Activated CD4-positive, alpha-beta T cell treated with anti-CD3 and anti-CD28 coated beads, Interleukin-2, Interleukin-4, amounts not matched to agents 100 ng/mL and 50 ng/mL, durations not matched to agents 16 hours and 8 hours (primary cell): ENCODE measurements at regions not wholly inside any gene's neighbourhood (a gene's known extent, or its start where the extent isn't known, plus 50 kb on each side); places are given as distances from the start of the nearest gene placed in this dataset.

Source experiments
- DNase-seq: peaks from one replicate; pipeline ENCODE4 v3.0.0-alpha.2; 2020; ENCODE audit warnings: low spot score

DNA sequence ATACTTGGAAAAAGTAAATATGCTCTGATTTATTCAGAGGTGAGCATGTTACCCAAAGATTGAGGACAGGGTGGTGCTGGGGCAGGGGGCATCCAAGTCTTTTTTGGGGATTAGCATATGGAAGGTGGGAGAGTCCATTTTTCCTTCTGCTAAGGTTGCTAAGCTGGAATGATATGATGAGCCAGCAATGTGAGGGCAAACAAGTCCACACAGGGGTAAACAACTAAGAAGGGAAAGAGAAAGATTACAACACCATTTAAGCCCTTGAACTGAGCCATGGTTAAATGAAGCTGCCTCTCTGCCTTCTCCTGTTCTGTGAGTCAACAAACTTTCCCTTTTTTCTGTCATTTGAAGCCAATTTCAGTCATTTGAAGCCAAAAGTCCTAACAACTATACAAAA is 89.0 kb downstream of the RPL22L1 start:
- DNase-seq: no peak

DNA sequence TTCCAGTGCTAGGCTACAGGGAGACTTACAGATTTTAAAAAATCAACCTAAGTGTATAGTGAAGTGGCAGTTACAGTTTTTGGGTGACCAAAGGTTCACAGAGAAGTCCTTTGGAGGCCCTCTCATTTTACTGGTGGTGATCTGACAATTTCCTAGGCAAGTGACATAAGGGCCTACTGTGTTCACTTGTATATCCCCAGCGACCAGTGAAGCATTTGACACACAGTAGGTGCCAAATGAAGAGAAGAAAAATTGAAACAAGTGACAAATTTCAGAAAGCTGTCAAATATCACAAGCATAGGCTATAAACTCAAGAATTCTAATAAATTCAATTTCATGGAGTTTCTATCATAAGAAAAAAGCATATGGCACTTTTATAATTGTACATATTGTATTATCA is 89.5 kb downstream of the RPL22L1 start:
- DNase-seq: no peak

DNA sequence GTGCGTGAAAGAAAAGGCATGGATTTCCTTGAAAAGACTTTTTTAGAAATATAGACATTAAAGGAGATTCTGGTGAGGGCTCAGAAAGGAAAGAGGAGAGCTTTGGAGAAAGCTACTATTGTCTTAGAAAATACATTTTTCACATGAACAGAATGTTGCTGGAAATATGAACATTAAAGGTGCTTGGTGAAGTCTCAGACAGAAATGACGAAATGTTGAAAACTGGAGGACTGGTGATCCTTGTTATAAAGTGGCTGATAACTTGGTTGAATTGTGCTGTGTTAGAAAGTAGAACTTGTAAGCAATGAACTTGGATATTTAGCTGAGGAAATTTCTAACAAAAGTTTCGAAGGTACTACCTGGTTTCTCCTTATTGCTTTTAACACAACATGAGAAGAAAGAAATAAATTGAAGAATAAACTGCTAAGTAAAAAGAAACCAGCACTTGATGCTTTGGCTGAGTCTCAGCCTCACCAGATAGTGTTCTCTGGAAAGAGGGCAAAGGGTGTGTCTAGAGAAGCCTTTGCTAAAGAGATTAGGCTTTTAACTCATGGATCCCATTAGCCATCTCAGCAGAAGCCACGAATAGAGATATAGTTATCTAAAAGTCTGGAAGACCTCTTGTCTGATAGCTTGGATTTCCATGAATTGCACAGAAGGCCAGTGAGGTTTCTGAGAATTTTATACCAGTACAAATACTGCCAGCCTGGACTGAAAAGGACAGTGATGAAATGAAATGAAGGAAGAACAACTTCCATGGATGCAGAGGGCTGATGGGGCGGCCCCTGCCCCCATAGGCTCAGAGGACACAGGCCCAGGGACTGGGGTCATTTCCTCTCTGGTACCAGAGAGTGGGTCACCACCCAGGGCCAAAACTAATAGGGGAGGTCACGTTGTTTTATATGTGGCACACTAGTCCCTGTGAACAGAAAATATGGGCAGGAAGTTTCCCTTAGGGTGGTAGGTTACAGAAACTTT is 91.5 kb downstream of the RPL22L1 start:
- DNase-seq: no peak

DNA sequence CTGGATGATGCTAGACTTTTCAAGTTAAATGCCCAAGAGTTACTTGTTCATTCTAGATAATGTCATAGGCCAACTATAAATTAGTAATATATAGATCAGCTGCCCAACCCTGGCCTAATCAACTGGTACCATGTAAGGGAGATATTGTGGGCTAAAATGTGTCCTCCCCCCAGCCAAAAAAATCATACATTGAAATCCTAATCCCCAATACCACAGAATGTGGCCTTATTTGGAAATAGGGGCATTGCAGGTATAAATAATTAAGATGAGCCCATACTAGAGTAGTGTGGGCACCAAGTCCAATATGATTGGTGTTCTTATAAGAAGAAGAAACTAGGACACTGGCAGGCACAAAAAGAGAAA is 92.5 kb downstream of the RPL22L1 start:
- DNase-seq: no peak

DNA sequence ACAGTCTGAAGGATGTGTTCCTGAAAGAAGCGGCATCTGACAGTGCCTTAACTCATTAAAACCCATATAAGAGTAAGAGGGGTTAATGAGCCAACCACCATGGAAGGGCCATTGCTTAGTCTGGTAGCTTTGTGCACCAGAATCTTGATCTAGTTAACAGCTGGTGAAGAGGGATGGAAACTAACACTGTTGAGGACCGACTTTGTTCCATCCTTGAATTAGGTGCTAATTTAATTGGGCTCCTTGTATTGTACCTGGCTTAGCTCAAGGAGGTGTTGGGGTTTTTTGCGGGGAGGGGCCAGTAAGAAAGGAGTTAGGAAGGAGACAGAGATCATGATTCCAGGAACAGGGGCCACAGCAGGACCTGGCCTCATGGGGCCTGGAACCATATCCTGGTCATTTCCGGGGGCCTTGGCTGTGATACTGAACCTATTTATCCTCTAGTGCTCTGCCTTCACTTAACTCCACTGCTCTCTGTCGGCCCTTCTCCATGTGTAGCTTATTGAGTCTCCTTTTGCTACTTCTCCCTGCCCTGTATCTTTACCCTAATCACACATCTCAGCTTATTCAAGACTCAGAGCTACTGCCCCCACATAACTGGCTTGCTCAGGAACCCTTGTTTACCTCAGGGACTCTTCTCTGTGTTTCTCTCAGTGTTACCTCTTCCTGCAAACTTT is 93.0 kb downstream of the RPL22L1 start:
- no peak for DNase-seq

DNA sequence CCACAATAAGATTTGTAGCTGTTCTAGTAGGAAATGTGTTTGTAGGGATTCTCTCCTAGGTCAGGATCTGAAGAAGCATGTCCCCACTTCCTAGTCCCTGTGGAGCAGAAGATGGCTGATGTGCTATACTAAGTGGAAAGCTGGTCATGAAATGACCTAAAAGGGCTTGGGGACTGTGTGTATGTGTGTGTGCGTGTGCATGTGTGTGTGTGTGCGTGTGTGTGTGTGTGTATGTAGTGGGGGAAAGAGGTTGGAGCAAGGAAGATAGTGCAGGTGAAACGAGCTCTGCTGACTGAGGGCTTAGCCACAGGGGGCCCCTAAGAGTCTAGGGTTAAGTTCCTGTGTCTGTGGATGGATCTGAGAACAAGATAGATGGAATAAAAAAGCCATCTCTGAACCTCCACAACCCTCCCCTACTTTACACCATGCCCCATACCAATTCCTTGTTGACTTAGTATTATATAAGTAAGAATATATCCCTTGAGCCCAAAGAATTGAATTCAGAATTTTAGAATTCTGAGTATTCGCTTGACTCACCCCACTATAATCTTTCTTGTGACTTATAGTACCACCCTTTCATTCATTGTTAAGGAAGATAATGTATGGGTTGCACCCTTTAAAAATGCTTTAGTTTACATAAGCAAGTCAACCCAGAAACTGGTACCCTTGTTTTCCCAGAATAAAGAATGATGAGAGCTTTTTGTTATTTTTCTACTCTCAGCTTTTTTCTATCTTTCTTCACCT is 96.1 kb downstream of the RPL22L1 start:
- DNase-seq: no peak

DNA sequence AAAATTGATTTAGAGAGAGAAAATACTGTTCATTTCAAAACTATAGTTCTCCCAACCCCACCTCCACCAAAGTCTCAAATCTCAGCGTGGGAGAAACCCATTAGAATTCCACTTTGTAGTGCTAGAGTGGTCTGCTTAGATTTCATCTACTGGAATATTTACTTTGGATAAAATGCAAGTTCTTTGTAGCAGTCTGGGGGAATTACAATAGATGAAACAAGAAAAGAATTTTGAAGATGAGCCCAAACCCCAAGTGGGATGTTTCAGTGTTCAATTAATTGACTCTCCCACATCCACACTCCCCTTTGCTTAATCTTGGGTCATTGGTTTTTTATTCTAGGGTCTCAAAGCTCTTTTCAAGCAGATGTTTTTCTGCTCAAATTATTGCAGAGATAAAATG is 97.8 kb downstream of the RPL22L1 start:
- DNase-seq: no peak

DNA sequence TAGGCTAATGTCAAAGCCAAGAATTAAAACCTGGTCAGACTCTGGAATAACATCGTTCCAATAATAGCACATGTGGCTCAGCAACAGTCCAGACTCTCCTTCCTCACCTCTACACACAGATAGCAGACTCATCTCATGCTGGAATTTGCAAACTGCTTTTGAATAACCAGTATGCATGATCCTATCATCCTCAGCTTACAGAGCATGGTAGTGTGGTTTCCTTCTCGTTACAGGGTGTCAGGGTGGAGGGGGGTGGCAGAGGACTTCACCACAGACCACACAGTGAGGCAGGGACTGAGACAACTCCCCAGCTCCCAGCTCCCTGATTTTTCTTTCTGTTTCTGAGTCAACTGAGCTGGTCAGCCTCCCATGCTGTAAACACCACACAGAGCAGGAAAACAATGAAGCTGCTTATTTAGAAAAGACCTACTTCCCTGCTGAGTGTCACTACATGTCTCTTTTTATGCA is 101.6 kb downstream of the RPL22L1 start:
- no peak for DNase-seq

DNA sequence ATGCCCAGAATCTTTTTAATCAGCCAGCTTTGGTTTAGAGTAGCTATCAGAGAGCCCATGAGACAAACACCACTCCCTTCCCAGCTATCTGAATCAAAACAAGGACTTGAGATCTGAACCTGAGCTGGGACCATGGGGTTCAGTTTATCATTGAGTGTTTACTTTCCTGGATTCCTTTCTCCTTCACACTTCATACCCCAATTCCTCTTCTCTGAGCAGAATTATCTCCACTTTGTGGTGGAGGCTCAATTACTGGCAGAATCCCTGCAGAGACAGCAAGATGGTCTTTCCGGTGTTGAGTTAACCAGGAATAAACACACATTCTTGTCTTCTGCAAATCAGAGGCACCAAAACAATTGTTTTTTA is 102.4 kb downstream of the RPL22L1 start:
- DNase-seq: no peak

DNA sequence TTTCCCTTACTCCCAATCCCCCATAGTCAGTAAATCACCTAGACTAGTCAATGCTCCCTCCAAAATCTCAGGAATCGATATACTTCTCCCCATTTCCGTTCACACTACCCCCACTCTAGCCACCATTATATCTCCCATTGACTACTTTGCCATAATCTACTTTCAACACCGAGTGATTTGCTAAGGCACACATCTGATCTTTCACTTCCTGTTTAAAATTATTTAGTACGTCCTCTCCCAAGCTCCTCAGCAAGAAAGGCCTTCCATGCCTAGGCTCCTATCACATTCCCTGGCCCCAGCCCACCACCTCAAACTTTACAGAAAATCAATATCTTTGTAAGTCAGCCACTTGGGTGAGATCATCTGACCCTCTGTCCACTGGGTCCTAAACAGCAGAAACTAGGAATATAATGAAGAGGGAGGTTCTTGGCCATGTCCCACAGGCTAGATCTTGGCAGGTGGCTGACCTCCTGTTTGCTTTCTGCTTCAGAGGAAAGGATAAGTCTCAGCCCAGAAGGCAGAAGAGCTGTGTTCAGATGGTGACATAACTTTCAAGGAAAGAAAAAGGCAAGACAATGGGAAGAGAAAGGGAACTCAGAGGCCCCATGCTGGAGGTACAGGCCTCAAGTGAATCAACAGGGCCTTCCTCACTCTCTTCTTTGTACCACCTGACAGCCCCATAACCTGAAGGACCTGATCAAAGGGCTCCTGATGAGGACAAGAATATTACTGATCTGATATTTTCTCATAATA is 103.0 kb downstream of the RPL22L1 start:
- no peak for DNase-seq

DNA sequence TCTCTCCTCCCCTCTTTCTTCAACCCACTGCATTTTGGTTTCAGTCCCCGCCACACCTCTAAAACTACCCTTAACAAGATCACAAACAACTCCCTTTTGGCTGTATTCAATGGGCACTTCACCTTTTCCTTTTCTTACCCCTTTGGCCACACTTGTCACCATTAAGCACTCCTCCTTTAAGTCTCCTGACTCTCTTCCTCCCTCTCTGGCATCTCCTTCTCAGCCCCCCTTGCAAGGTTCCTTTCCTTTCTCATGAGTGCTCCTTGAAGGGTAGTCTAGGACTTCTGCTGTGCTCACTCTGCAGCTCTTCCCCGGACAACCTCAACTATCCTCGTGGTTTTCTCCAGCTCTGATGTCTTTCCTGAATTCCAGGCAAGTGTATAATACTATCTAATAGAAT is 103.7 kb downstream of the RPL22L1 start:
- DNase-seq: no peak

DNA sequence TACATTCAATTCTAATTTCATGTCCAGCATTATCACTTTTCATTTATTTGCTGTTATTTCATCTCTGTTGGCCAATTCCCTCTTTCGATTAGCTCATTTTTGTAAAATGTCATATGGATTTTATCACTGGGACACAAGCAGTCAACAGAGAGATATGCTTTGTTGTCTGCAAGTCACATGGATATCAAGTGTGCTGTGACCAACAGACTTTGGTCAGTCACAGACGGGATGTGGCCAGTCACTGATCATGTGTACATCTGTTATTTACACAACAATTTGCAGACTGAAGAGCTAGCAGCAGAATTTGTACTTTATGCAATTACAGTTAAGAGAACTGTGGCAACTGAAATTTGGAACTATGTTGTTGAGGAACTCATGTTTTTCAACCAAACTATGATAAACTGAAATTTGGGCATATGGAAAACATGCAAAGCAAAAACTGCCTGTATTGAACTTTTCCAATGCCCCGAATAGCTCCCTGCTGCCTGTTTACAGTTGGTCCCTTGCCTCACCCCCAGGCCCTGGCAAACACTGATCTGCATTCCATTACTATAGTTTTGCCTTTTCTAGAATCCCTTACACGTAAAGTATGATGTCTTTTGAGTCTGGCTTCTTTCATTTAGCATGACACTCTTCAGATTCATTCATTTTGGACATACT is 104.4 kb downstream of the RPL22L1 start:
- DNase-seq: no peak

DNA sequence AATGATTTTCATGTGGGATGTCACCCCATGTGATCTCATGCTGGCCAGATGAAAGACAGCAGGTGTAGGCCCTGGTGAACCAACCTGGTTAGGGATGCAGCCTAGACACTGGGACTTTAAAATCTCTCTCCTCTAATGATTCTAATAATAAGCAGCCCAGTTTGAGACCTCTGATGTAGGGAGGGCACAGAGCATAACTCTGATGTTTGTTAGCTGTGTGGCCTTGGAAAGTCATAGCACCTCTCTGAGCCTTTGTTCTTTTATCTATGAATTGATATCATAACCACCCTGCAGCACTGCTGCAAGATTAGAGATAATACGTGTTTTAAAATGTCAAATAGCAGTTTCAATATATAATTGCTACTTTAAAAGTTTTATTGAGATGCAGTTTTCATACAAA is 106.0 kb downstream of the RPL22L1 start:
- no peak for DNase-seq

DNA sequence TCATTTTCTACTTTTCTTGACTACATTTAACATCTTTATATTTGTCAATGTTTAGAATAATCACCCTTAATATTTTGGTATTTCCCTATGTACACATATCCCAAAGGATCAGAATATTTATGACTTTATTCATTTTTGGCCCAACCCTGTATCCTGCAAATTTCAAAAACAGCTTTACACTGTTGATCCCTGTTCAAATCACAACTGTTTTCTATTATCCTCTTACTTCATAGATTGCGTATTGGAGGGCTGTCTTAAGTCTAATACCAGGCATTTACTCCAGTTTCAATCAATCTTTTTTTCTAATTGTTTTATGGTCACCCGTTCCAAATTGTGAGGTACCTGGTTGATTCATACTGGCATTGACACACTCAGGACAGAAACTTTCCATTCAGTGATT is 107.9 kb downstream of the RPL22L1 start:
- DNase-seq: no peak

DNA sequence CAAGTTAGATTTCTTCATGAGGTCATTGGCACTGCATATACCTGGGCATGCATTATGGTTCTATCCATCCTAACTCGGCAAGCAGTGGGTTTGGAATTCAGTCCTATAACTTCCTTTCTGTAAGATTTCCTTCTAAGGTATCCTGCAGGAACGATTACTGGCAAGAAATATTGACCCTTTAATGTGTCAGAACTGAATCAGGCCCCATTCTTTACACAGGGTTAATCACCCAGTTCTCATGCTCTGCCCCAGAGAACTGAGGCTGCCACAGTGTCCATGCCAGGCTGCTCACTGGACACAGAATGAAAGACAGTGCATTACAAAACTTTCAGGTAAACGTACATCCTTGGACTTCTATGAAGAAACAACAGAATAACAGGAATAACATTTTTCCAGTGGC is 108.9 kb downstream of the RPL22L1 start:
- DNase-seq: no peak

DNA sequence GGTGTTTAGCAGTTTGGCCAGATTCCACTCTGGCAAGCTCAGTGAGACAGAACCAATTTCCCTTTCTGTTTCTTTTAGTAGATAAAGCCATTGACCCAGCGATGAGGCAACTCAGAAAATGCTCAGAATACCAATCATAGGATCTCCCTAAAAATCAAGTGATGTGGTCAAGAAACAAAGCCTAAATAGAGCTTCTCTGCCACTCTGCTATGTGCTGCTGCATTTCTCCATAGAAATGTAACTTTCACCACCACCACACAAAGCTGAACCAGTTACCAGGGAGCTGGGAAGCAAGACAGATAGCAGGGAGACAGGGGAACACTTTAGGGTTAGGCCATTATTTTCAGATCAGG is 109.8 kb downstream of the RPL22L1 start:
- no peak for DNase-seq

DNA sequence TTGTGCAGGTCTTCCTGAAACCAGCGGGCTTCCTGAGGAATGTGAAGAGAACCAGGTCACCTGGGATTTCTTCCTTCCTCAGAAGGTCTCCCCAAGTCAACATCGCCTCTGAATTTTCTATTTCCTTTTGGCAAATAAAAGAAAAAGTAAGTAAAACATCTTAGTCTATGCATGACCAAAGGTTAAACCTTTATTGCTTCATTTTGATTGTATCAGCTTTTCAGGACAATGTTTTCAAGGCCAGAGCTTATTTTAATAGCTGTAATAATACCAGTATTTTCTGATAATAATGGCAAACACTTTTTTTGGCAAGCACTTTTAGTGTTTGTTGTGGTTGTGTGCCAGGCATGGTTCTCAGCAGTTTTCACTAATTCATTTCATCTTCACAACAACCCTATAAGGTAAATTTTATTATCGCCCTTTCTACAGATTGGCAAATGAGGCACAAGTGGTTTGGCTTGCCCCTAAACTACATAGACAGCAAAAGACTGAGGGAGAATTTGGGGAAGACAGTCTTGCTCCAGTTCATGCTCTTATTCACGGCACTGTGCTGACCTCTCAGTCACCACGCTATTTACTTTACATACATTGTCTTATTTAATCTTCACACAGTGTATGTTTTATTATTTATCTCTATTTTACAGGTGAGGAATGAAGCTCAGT is 110.4 kb downstream of the RPL22L1 start:
- DNase-seq: no peak

DNA sequence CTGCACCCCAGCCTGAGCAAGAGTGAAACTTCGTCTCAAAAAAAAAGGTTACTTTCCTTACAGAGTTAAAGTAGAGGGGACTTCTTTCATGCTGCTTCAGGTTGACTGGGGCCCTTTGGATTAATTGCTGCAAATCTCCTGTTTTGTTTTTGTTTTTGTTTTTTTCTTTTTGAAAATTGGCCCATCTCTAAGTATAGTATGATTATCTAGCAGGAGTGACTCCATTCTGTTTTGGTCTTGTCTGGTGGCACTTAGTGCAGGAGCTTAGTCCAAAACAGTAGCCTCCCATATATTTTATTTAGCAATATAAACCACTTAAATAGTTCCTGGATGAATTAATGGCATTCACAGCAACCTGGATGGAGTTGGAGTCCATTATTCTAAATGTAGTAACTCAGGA is 113.0 kb downstream of the RPL22L1 start:
- DNase-seq: no peak

DNA sequence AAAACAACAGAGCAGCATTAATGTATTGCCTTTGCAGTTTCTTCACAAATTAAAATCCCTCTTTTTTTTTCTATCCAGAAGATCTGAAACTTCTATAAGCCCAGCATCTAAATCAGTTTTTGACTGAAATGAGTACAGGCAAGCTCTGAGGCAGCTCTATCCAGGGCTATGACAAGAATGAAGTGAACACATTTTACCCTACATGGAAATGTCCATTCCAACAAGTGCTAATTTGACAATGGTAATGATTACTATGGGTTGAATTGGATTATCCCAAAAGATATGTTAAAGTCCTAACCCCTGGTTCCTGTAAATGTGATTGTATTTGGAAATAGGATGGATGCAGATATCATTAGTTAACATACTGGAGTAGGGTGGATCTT is 115.7 kb downstream of the RPL22L1 start:
- no peak for DNase-seq

DNA sequence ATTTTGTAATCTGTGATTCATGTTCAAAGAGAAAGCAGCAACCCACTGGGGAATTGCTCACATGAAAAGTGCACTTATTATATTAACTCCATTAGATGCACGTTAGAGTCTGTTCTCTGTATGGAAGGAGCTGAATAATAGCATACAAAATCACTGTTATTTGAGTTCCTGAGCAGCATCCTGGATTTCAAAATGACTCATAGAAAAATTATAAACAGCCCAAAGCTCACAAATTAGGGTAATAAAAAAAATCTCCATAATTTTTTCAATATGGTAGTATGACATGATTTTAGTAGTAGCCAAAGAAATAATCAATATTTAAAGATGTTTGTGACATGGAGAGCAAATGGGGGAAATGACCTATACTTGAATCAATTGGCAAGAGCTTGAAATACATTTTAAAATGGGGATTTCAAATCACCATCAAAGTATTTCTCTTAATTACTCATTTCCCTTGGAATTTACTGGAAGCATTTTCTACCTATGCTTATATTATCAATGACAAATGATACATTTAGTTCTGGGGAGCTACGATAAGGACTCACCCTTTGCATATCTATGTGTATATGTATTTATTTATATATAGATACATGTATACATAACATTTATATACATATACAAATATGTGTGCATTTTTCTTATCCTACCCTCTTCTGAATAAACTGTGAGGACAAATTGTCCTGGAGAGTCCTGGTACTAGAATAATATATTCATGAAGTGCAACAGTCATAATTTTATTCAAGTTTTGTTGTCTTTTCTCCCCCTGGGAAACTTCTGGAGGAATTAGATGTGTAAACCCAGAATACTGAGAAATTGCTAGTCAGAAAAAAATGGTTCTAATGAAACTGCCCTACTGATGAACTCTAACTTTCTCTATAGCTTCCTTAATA is 116.3 kb downstream of the RPL22L1 start:
- no peak for DNase-seq
